Natural killer cell treated with Interleukin-12 subunit alpha and Interleukin-12 subunit beta and Interleukin-15 and Interleukin-18, amount 100 ng/mL, for 72 hours (primary cell): ENCODE measurements at regions not wholly inside any gene's neighbourhood (a gene's known extent, or its start where the extent isn't known, plus 50 kb on each side); places are given as distances from the start of the nearest gene placed in this dataset.

ENCODE experiments used
- ATAC-seq, 2 donors: fragments of 150-1000 bp; cut with Tn5 transposase in 1 of 2; sonication (Bioruptor Pico), chemical (Tn5 transposase) in 1 of 2; 2 replicates each; pipeline ENCODE4 v1.10.0; 2021
- DNase-seq: peaks from one replicate; pipeline ENCODE4 v3.0.0; 2022; ENCODE audit warnings: low spot score
- H3K27ac Mint-ChIP-seq, 2 donors: 1 replicate in 1 of 2; 2 replicates in 1 of 2; pipeline ENCODE4 v1.8.0; 2022; ENCODE audit warnings: mixed read lengths in 2 of 2, mild to moderate bottlenecking in 1 of 2, moderate library complexity in 1 of 2
- H3K27me3 Mint-ChIP-seq, 2 donors: 1 replicate in 1 of 2; 2 replicates in 1 of 2; pipeline ENCODE4 v1.8.0; 2022; ENCODE audit warnings: mixed read lengths in 2 of 2
- H3K36me3 Mint-ChIP-seq: one replicate; pipeline ENCODE4 v1.8.0; 2022; ENCODE audit warnings: mixed read lengths
- H3K4me1 Mint-ChIP-seq, 2 donors: 1 replicate in 1 of 2; 2 replicates in 1 of 2; pipeline ENCODE4 v1.8.0; 2022; ENCODE audit warnings: low read depth in 2 of 2, mixed read lengths in 2 of 2, mild to moderate bottlenecking in 1 of 2
- H3K4me3 Mint-ChIP-seq: one replicate; pipeline ENCODE4 v1.8.0; 2022; ENCODE audit warnings: mixed read lengths
- H3K9me3 Mint-ChIP-seq: 2 replicates; pipeline ENCODE4 v1.8.0; 2022; ENCODE audit warnings: mixed read lengths

GRCh38 chr14:26992403-26993115 lies 394.7 kb upstream of the NOVA1 start:
- DNase-seq (no peak), ATAC-seq (no peak)
- Mint-ChIP-seq H3K4me3 (no peak overlapping the region), H3K36me3 (peaks cover 5% of the 10 kb centered on the region), H3K4me1 (no peaks in the 10 kb centered on the region), H3K9me3 (peaks cover 6% of the 10 kb centered on the region), H3K27me3 (no peaks in the 10 kb centered on the region), H3K27ac (no peak overlapping the region)

GRCh38 chr14:26993556-26993955 lies 395.7 kb upstream of the NOVA1 start:
- ATAC-seq = no peak
- Mint-ChIP-seq H3K36me3 (peaks cover 5% of the 10 kb centered on the region), H3K4me1 (no peaks in the 10 kb centered on the region)

GRCh38 chr14:26995301-26995700 lies 397.5 kb upstream of the NOVA1 start:
- DNase-seq (no peak), ATAC-seq (no peak)
- Mint-ChIP-seq H3K9me3 (peaks cover 5% of the 10 kb centered on the region), H3K4me3 (no peak overlapping the region), H3K27ac (no peak overlapping the region), H3K36me3 (peaks cover 3% of the 10 kb centered on the region), H3K4me1 (no peaks in the 10 kb centered on the region), H3K27me3 (no peaks in the 10 kb centered on the region)

More at GRCh38 chr14:26993556-26993955, 395.7 kb upstream of the NOVA1 start:
- Mint-ChIP-seq H3K27me3 (no peaks in the 10 kb centered on the region), H3K27ac (no peak overlapping the region), H3K4me3 (no peak overlapping the region), H3K9me3 (peaks cover 3% of the 10 kb centered on the region)
- DNase-seq = no peak

GRCh38 chr14:26996246-26996645 lies 398.4 kb upstream of the NOVA1 start:
- Mint-ChIP-seq H3K4me1 (no peaks in the 10 kb centered on the region), H3K4me3 (no peak overlapping the region), H3K27ac (no peak overlapping the region), H3K36me3 (no peaks in the 10 kb centered on the region), H3K9me3 (peaks cover 8% of the 10 kb centered on the region), H3K27me3 (no peaks in the 10 kb centered on the region)
- DNase-seq (no peak), ATAC-seq (no peak)

GRCh38 chr14:27002179-27002578 lies 404.3 kb upstream of the NOVA1 start:
- Mint-ChIP-seq H3K36me3 (no peaks in the 10 kb centered on the region), H3K4me3 (no peak overlapping the region), H3K4me1 (no peaks in the 10 kb centered on the region), H3K27ac (no peak overlapping the region), H3K9me3 (peaks cover 13% of the 10 kb centered on the region), H3K27me3 (no peaks in the 10 kb centered on the region)
- DNase-seq (no peak), ATAC-seq (no peak)

- DNase-seq (no peak), ATAC-seq (no peak)
- Mint-ChIP-seq H3K9me3 (peaks cover 17% of the 10 kb centered on the region), H3K36me3 (peaks cover 5% of the 10 kb centered on the region), H3K27ac (no peak overlapping the region), H3K27me3 (no peaks in the 10 kb centered on the region), H3K4me3 (no peak overlapping the region), H3K4me1 (no peaks in the 10 kb centered on the region)
Observed at GRCh38 chr14:27006570-27006969, 408.7 kb upstream of the NOVA1 start.

- ATAC-seq = no peak
- H3K4me1 Mint-ChIP-seq = no peaks in the 10 kb centered on the region
- no peak overlapping the region for H3K27ac Mint-ChIP-seq
- peaks cover 21% of the 10 kb centered on the region for H3K9me3 Mint-ChIP-seq
- no peak overlapping the region for H3K4me3 Mint-ChIP-seq
- no peaks in the 10 kb centered on the region for H3K27me3 Mint-ChIP-seq
- DNase-seq = no peak
- peaks cover 5% of the 10 kb centered on the region for H3K36me3 Mint-ChIP-seq
Observed at GRCh38 chr14:27008187-27008586, 410.4 kb upstream of the NOVA1 start.

- H3K27ac Mint-ChIP-seq = no peak overlapping the region
- ATAC-seq (no peak), DNase-seq (no peak)
- H3K4me1 Mint-ChIP-seq = no peaks in the 10 kb centered on the region
- peaks cover 22% of the 10 kb centered on the region for H3K9me3 Mint-ChIP-seq
- no peak overlapping the region for H3K4me3 Mint-ChIP-seq
- H3K36me3 Mint-ChIP-seq = peaks cover 5% of the 10 kb centered on the region
- H3K27me3 Mint-ChIP-seq = no peaks in the 10 kb centered on the region
Observed at GRCh38 chr14:27012641-27013040, 414.8 kb upstream of the NOVA1 start.

GRCh38 chr14:27013678-27014077 lies 415.8 kb upstream of the NOVA1 start:
- no peaks in the 10 kb centered on the region for H3K4me1 Mint-ChIP-seq
- DNase-seq = no peak
- no peaks in the 10 kb centered on the region for H3K27me3 Mint-ChIP-seq
- H3K27ac Mint-ChIP-seq = no peak overlapping the region
- H3K9me3 Mint-ChIP-seq = peaks cover 20% of the 10 kb centered on the region
- H3K36me3 Mint-ChIP-seq = peaks cover 5% of the 10 kb centered on the region
- H3K4me3 Mint-ChIP-seq = no peak overlapping the region
- ATAC-seq = no peak

GRCh38 chr14:27015065-27015464 lies 417.2 kb upstream of the NOVA1 start:
- H3K27me3 Mint-ChIP-seq = no peaks in the 10 kb centered on the region
- no peak overlapping the region for H3K27ac Mint-ChIP-seq
- H3K4me1 Mint-ChIP-seq = no peaks in the 10 kb centered on the region
- DNase-seq = no peak
- peaks cover 14% of the 10 kb centered on the region for H3K9me3 Mint-ChIP-seq
- H3K4me3 Mint-ChIP-seq = no peak overlapping the region
- no peak for ATAC-seq
- H3K36me3 Mint-ChIP-seq = no peaks in the 10 kb centered on the region

- no peak overlapping the region for H3K27ac Mint-ChIP-seq
- ATAC-seq = no peak
- H3K4me1 Mint-ChIP-seq = no peaks in the 10 kb centered on the region
- no peak overlapping the region for H3K4me3 Mint-ChIP-seq
- no peaks in the 10 kb centered on the region for H3K36me3 Mint-ChIP-seq
- no peak for DNase-seq
- H3K27me3 Mint-ChIP-seq = no peaks in the 10 kb centered on the region
- H3K9me3 Mint-ChIP-seq = peaks cover 9% of the 10 kb centered on the region
Observed at GRCh38 chr14:27025648-27026047, 427.8 kb upstream of the NOVA1 start.

- no peaks in the 10 kb centered on the region for H3K27me3 Mint-ChIP-seq
- no peak overlapping the region for H3K4me3 Mint-ChIP-seq
- no peak overlapping the region for H3K27ac Mint-ChIP-seq
- ATAC-seq = no peak
- H3K4me1 Mint-ChIP-seq = no peaks in the 10 kb centered on the region
- peaks cover 10% of the 10 kb centered on the region for H3K9me3 Mint-ChIP-seq
- no peaks in the 10 kb centered on the region for H3K36me3 Mint-ChIP-seq
- no peak for DNase-seq
Observed at GRCh38 chr14:27026097-27026496, 428.3 kb upstream of the NOVA1 start.

GRCh38 chr14:27040552-27040951 lies 442.7 kb upstream of the NOVA1 start:
- Mint-ChIP-seq H3K27ac (no peak overlapping the region), H3K4me1 (no peaks in the 10 kb centered on the region), H3K4me3 (no peak overlapping the region), H3K9me3 (peaks cover 6% of the 10 kb centered on the region), H3K27me3 (no peaks in the 10 kb centered on the region), H3K36me3 (peaks cover 11% of the 10 kb centered on the region)
- DNase-seq (no peak), ATAC-seq (no peak)

- no peak for ATAC-seq
- peaks cover 4% of the 10 kb centered on the region for H3K36me3 Mint-ChIP-seq
- H3K9me3 Mint-ChIP-seq = peaks cover 26% of the 10 kb centered on the region
- H3K4me3 Mint-ChIP-seq = no peak overlapping the region
- no peaks in the 10 kb centered on the region for H3K27me3 Mint-ChIP-seq
- no peak for DNase-seq
- H3K4me1 Mint-ChIP-seq = no peaks in the 10 kb centered on the region
- no peak overlapping the region for H3K27ac Mint-ChIP-seq
Observed at GRCh38 chr14:27049701-27050100, 451.9 kb upstream of the NOVA1 start.

GRCh38 chr14:27050208-27050607 lies 452.4 kb upstream of the NOVA1 start:
- peaks cover 4% of the 10 kb centered on the region for H3K36me3 Mint-ChIP-seq
- ATAC-seq (no peak), DNase-seq (no peak)
- H3K4me3 Mint-ChIP-seq = no peak overlapping the region
- H3K27ac Mint-ChIP-seq = no peak overlapping the region
- H3K9me3 Mint-ChIP-seq = peaks cover 26% of the 10 kb centered on the region
- H3K4me1 Mint-ChIP-seq = no peaks in the 10 kb centered on the region
- H3K27me3 Mint-ChIP-seq = no peaks in the 10 kb centered on the region
